ENCODE measurements at regions not wholly inside any gene's neighbourhood (a gene's known extent, or its start where the extent isn't known, plus 50 kb on each side); places are given as distances from the start of the nearest gene placed in this dataset.

GRCh38 chr16:49036126-49036525, 245.5 kb downstream of the CBLN1 start:
- no peaks in the 10 kb centered on the region for H3K9me3 ChIP-seq (ENCODE audit: control insufficient read depth, insufficient read depth, low read depth, low read length)

GRCh38 chr16:49027420-49027819, 254.2 kb downstream of the CBLN1 start:
- Histone ChIP-seq H3K36me3 (ENCODE audit: control insufficient read depth, insufficient read depth, low read length) (no peaks in the 10 kb centered on the region), H3K4me3 (replicated peaks in 1 of 4; ENCODE audit: control extremely low read depth in 1 of 4, insufficient read depth in 1 of 4, low read depth in 3 of 4, low read length in 4 of 4) (no peak overlapping the region), H4K20me1 (ENCODE audit: control insufficient read depth, extremely low read depth, insufficient read depth, low read length) (no peaks in the 10 kb centered on the region), H3K4me1 (ENCODE audit: control insufficient read depth, extremely low read depth, insufficient read depth, low read length) (no peaks in the 10 kb centered on the region), H3K9ac (ENCODE audit: insufficient read depth, low read length) (no peak overlapping the region), H3K27me3 (ENCODE audit: control insufficient read depth, insufficient read depth, low read length) (no peaks in the 10 kb centered on the region), H3K79me2 (ENCODE audit: control insufficient read depth, insufficient read depth, low read length) (no peaks in the 10 kb centered on the region), H3K4me2 (ENCODE audit: extremely low read depth, insufficient read depth, low read length) (no peak overlapping the region), H2AFZ (ENCODE audit: low read length) (no peak overlapping the region), H3K27ac (ENCODE audit: insufficient read depth, low read length) (no peak overlapping the region), H3K9me3 (ENCODE audit: control insufficient read depth, insufficient read depth, low read depth, low read length) (no peaks in the 10 kb centered on the region)
- TF ChIP-seq EZH2 (IDR thresholded peaks at IDR 0.05; ENCODE audit: low read length, missing control alignments): no peak
- TF ChIP-seq CTCF (conservative IDR thresholded peaks at IDR 0.05 in 1 of 2, IDR thresholded peaks at IDR 0.05 in 1 of 2; ENCODE audit: low read depth in 1 of 2, low read length in 2 of 2): no peak
- DNase-seq (ENCODE audit: low read depth in 2 of 2): no peak

More at GRCh38 chr16:49036126-49036525, 245.5 kb downstream of the CBLN1 start:
- H3K9ac ChIP-seq (ENCODE audit: insufficient read depth, low read length): no peak overlapping the region
- no peaks in the 10 kb centered on the region for H3K4me1 ChIP-seq (ENCODE audit: control insufficient read depth, extremely low read depth, insufficient read depth, low read length)
- H2AFZ ChIP-seq (ENCODE audit: low read length): no peak overlapping the region
- no peaks in the 10 kb centered on the region for H4K20me1 ChIP-seq (ENCODE audit: control insufficient read depth, extremely low read depth, insufficient read depth, low read length)
- H3K27ac ChIP-seq (ENCODE audit: insufficient read depth, low read length): no peak overlapping the region
- DNase-seq (ENCODE audit: low read depth in 2 of 2): no peak
- H3K27me3 ChIP-seq (ENCODE audit: control insufficient read depth, insufficient read depth, low read length): no peaks in the 10 kb centered on the region
- no peaks in the 10 kb centered on the region for H3K79me2 ChIP-seq (ENCODE audit: control insufficient read depth, insufficient read depth, low read length)
- H3K4me2 ChIP-seq (ENCODE audit: extremely low read depth, insufficient read depth, low read length): no peak overlapping the region
- TF ChIP-seq CTCF (conservative IDR thresholded peaks at IDR 0.05 in 1 of 2, IDR thresholded peaks at IDR 0.05 in 1 of 2; ENCODE audit: low read depth in 1 of 2, low read length in 2 of 2) (no peak), EZH2 (IDR thresholded peaks at IDR 0.05; ENCODE audit: low read length, missing control alignments) (no peak)
- H3K36me3 ChIP-seq (ENCODE audit: control insufficient read depth, insufficient read depth, low read length): no peaks in the 10 kb centered on the region
- H3K4me3 ChIP-seq (replicated peaks in 1 of 4; ENCODE audit: control extremely low read depth in 1 of 4, insufficient read depth in 1 of 4, low read depth in 3 of 4, low read length in 4 of 4): no peak overlapping the region

GRCh38 chr16:49026566-49027181, 255.0 kb downstream of the CBLN1 start:
- Histone ChIP-seq H3K9me3 (ENCODE audit: control insufficient read depth, insufficient read depth, low read depth, low read length) (no peaks in the 10 kb centered on the region), H3K27me3 (ENCODE audit: control insufficient read depth, insufficient read depth, low read length) (no peaks in the 10 kb centered on the region), H3K4me2 (ENCODE audit: extremely low read depth, insufficient read depth, low read length) (no peak overlapping the region), H3K79me2 (ENCODE audit: control insufficient read depth, insufficient read depth, low read length) (no peaks in the 10 kb centered on the region), H3K27ac (ENCODE audit: insufficient read depth, low read length) (no peak overlapping the region), H3K36me3 (ENCODE audit: control insufficient read depth, insufficient read depth, low read length) (no peaks in the 10 kb centered on the region), H3K4me3 (replicated peaks in 1 of 4; ENCODE audit: control extremely low read depth in 1 of 4, insufficient read depth in 1 of 4, low read depth in 3 of 4, low read length in 4 of 4) (no peak overlapping the region), H3K4me1 (ENCODE audit: control insufficient read depth, extremely low read depth, insufficient read depth, low read length) (no peaks in the 10 kb centered on the region), H3K9ac (ENCODE audit: insufficient read depth, low read length) (no peak overlapping the region), H2AFZ (ENCODE audit: low read length) (no peak overlapping the region), H4K20me1 (ENCODE audit: control insufficient read depth, extremely low read depth, insufficient read depth, low read length) (no peaks in the 10 kb centered on the region)
- DNase-seq (ENCODE audit: low read depth in 2 of 2): no peak
- TF ChIP-seq EZH2 (IDR thresholded peaks at IDR 0.05; ENCODE audit: low read length, missing control alignments) (no peak), CTCF (conservative IDR thresholded peaks at IDR 0.05 in 1 of 2, IDR thresholded peaks at IDR 0.05 in 1 of 2; ENCODE audit: low read depth in 1 of 2, low read length in 2 of 2) (no peak)

Measured in fibroblast of lung (primary cell).